ENCODE measurements at regions not wholly inside any gene's neighbourhood (a gene's known extent, or its start where the extent isn't known, plus 50 kb on each side); places are given as distances from the start of the nearest gene placed in this dataset.

DNA sequence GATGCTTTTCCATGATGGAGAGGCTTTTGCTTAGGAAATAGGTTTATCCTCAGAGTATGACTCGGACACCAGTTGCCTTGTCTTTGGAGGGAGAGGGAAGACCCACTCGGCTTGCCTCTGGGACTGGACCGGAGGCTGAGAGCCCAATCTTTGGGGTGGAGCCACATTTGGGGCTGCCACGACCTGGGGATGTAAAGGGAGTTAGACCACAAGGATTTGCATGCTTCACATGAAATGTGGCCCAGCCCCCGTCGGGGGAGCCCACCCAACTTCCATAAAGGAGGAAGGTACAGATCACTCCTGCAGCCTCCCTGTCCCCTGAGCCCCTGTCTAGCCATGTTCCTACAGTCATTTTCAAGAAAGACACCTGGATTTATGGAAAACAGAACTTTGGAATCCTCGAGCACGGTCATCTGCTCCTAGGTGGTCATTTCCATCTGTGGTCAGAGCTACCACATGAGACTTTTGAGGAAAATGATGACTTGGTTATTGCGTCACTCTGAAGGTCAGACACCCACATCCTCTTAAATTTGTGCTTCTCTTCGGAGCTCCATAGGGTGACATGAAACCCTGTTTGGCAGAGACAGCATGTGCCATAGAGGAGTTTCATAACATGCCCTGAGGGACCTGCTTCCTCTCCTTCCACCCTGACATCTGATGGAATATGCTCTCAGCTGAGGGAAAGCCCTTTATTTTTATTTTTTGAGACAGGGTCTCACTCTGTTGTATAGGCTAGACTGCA lies 99.4 kb upstream of the SLC45A1 start:
- TF ChIP-seq GLIS3 (CRISPR knock-in tag; IDR thresholded peaks at IDR 0.05) (no peak), CREB5 (CRISPR knock-in tag; IDR thresholded peaks at IDR 0.05; ENCODE audit: low read depth) (no peak), ESRRG (CRISPR knock-in tag; IDR thresholded peaks at IDR 0.05) (no peak), ZC3H10 (CRISPR knock-in tag; IDR thresholded peaks at IDR 0.05) (no peak), TCF4 (CRISPR knock-in tag; IDR thresholded peaks at IDR 0.05; ENCODE audit: borderline replicate concordance) (no peak), BACH2 (CRISPR knock-in tag; IDR thresholded peaks at IDR 0.05; ENCODE audit: borderline replicate concordance) (no peak), ARNTL (CRISPR knock-in tag; IDR thresholded peaks at IDR 0.05; ENCODE audit: borderline replicate concordance, low read depth) (no peak), ZFP30 (CRISPR knock-in tag; IDR thresholded peaks at IDR 0.05) (no peak)
- TF ChIP-seq, protein P1, sequence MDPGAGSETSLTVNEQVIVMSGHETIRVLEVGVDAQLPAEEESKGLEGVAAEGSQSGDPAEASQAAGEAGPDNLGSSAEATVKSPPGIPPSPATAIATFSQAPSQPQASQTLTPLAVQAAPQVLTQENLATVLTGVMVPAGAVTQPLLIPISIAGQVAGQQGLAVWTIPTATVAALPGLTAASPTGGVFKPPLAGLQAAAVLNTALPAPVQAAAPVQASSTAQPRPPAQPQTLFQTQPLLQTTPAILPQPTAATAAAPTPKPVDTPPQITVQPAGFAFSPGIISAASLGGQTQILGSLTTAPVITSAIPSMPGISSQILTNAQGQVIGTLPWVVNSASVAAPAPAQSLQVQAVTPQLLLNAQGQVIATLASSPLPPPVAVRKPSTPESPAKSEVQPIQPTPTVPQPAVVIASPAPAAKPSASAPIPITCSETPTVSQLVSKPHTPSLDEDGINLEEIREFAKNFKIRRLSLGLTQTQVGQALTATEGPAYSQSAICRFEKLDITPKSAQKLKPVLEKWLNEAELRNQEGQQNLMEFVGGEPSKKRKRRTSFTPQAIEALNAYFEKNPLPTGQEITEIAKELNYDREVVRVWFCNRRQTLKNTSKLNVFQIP (CRISPR knock-in tag; IDR thresholded peaks at IDR 0.05; ENCODE audit: borderline replicate concordance, low read depth), result no peak

All from SK-N-SH treated with all-trans-retinoic acid at 6 μM for 48 hours (cell line).